ENCODE measurements at regions not wholly inside any gene's neighbourhood (a gene's known extent, or its start where the extent isn't known, plus 50 kb on each side); places are given as distances from the start of the nearest gene placed in this dataset.

DNA sequence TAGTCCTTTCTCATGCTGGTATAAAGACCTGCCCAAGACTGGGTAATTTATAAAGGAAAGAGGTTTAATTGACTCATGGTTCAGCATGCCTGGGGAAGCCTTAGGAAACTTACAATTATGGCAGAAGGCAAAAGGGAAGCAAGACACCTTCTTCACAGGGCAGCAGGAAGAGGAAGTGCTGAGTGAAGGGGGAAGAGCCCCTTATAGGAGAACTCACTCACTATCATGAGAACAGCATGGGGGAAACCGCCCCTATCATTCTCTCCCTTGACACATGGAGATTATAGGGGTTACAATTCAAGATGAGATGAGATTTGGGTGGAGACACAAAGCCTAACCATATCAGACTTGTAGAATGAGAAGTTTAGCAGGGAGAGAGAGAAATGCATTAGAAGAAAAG, 373.3 kb upstream of the DIAPH2 start:
- no peak for DNase-seq
- Histone ChIP-seq H3K36me3 (ENCODE audit: control insufficient read depth, insufficient read depth, low read length) (no peaks in the 10 kb centered on the region), H3K27me3 (ENCODE audit: control insufficient read depth, insufficient read depth, low read length) (no peaks in the 10 kb centered on the region), H3K9me3 (replicated peaks; ENCODE audit: control insufficient read depth, low read depth, low read length) (peaks cover 6% of the 10 kb centered on the region), H3K27ac (ENCODE audit: low read length) (no peak overlapping the region), H3K4me3 (ENCODE audit: low read length) (no peak overlapping the region), H3K4me1 (ENCODE audit: control insufficient read depth, insufficient read depth, low read length) (no peaks in the 10 kb centered on the region)
- no CpG with 5 or more reads among the region's 1 CpG for WGBS (ENCODE audit: insufficient coverage)

DNA sequence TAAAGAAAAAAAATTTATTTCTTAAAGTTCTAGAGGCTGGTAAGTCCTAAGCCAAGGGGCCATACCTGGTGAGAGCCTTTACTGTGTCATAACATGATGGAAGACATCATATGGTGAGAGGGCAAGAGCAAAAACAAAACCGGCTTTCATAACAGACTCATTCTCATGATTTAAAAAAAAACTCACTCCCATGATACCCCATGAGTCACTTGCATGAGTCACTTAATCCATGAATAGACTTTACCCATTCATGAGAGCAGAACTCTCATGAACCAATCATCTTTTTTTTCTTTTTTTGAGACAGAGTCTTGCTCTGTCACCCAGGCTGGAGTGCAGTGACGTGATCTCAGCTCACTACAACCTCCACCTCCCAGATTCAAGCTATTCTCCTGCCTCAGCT, 369.7 kb upstream of the DIAPH2 start:
- H3K27me3 ChIP-seq (ENCODE audit: control insufficient read depth, insufficient read depth, low read length) = no peaks in the 10 kb centered on the region
- no peaks in the 10 kb centered on the region for H3K9me3 ChIP-seq (replicated peaks; ENCODE audit: control insufficient read depth, low read depth, low read length)
- no peak overlapping the region for H3K4me3 ChIP-seq (ENCODE audit: low read length)
- H3K36me3 ChIP-seq (ENCODE audit: control insufficient read depth, insufficient read depth, low read length) = no peaks in the 10 kb centered on the region
- 68% methylated on average over 2 of the region's 2 CpGs for WGBS (ENCODE audit: insufficient coverage)
- no peak overlapping the region for H3K27ac ChIP-seq (ENCODE audit: low read length)
- DNase-seq = no peak
- no peaks in the 10 kb centered on the region for H3K4me1 ChIP-seq (ENCODE audit: control insufficient read depth, insufficient read depth, low read length)

DNA sequence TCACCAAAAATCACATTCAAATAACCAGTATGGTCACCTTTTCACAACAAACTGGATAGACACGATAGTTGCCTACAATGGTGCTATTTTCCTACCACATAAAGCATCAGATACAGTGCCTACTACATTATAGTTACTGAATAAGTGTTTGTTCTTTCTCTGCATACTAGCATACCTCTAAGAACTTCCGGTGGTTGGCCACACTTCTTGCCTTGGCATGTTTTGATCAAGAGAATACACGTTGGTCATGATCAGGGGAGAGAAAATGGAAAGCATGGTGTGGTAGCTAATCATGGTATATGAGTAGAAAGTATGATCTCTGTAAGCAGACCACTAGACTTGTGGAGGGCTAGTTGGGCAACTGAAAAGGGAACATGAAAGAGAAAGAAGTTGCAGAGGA, 322.8 kb upstream of the DIAPH2 start:
- H3K27ac ChIP-seq (ENCODE audit: low read length) = no peak overlapping the region
- H3K4me1 ChIP-seq (ENCODE audit: control insufficient read depth, insufficient read depth, low read length) = no peaks in the 10 kb centered on the region
- WGBS (ENCODE audit: insufficient coverage) = 80% methylated on average over 1 of the region's 3 CpGs
- no peaks in the 10 kb centered on the region for H3K27me3 ChIP-seq (ENCODE audit: control insufficient read depth, insufficient read depth, low read length)
- no peak overlapping the region for H3K4me3 ChIP-seq (ENCODE audit: low read length)
- no peak for DNase-seq
- H3K9me3 ChIP-seq (replicated peaks; ENCODE audit: control insufficient read depth, low read depth, low read length) = no peaks in the 10 kb centered on the region
- no peaks in the 10 kb centered on the region for H3K36me3 ChIP-seq (ENCODE audit: control insufficient read depth, insufficient read depth, low read length)

GRCh38 chrX:96372313-96373046, 312.2 kb upstream of the DIAPH2 start:
- 80% methylated on average over 1 of the region's 7 CpGs for WGBS (ENCODE audit: insufficient coverage)
- Histone ChIP-seq H3K27me3 (ENCODE audit: control insufficient read depth, insufficient read depth, low read length) (peaks cover 5% of the 10 kb centered on the region), H3K9me3 (replicated peaks; ENCODE audit: control insufficient read depth, low read depth, low read length) (no peaks in the 10 kb centered on the region), H3K4me3 (ENCODE audit: low read length) (no peak overlapping the region), H3K36me3 (ENCODE audit: control insufficient read depth, insufficient read depth, low read length) (no peaks in the 10 kb centered on the region), H3K27ac (ENCODE audit: low read length) (no peak overlapping the region), H3K4me1 (ENCODE audit: control insufficient read depth, insufficient read depth, low read length) (no peaks in the 10 kb centered on the region)
- peak; percentile 75 for DNase-seq

GRCh38 chrX:96373047-96373355, 311.6 kb upstream of the DIAPH2 start:
- Histone ChIP-seq H3K36me3 (ENCODE audit: control insufficient read depth, insufficient read depth, low read length) (no peaks in the 10 kb centered on the region), H3K9me3 (replicated peaks; ENCODE audit: control insufficient read depth, low read depth, low read length) (no peaks in the 10 kb centered on the region), H3K4me3 (ENCODE audit: low read length) (no peak overlapping the region), H3K4me1 (ENCODE audit: control insufficient read depth, insufficient read depth, low read length) (no peaks in the 10 kb centered on the region), H3K27me3 (ENCODE audit: control insufficient read depth, insufficient read depth, low read length) (peaks cover 5% of the 10 kb centered on the region), H3K27ac (ENCODE audit: low read length) (no peak overlapping the region)
- no CpG with 5 or more reads among the region's 4 CpGs for WGBS (ENCODE audit: insufficient coverage)
- no peak for DNase-seq

GRCh38 chrX:96376266-96376665, 308.4 kb upstream of the DIAPH2 start:
- 40% methylated on average over 1 of the region's 2 CpGs for WGBS (ENCODE audit: insufficient coverage)
- H3K4me3 ChIP-seq (ENCODE audit: low read length) = no peak overlapping the region
- H3K27ac ChIP-seq (ENCODE audit: low read length) = no peak overlapping the region
- DNase-seq = no peak
- no peaks in the 10 kb centered on the region for H3K36me3 ChIP-seq (ENCODE audit: control insufficient read depth, insufficient read depth, low read length)
- peaks cover 5% of the 10 kb centered on the region for H3K27me3 ChIP-seq (ENCODE audit: control insufficient read depth, insufficient read depth, low read length)
- H3K9me3 ChIP-seq (replicated peaks; ENCODE audit: control insufficient read depth, low read depth, low read length) = no peaks in the 10 kb centered on the region
- no peaks in the 10 kb centered on the region for H3K4me1 ChIP-seq (ENCODE audit: control insufficient read depth, insufficient read depth, low read length)

DNA sequence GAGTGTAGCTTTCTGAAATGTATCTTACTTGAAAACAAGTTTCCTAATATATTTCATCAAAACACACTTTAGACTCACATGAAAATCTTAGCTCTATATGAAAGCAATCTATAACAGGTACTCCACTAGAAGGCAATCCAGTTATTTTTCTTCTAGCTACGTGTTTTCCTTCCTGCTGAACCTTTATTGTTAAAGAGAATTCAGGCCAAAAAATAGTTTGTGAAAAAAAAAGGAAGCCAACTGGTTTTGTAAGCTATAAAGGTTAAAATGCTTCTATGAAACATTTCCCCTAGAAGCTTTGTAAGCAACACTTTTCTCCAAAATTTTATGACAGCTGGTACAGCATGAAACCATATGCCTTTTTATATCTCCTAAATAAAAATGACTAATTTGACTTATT, 304.7 kb upstream of the DIAPH2 start:
- peak; percentile 48 for DNase-seq
- H3K4me1 ChIP-seq (ENCODE audit: control insufficient read depth, insufficient read depth, low read length) = no peaks in the 10 kb centered on the region
- H3K27me3 ChIP-seq (ENCODE audit: control insufficient read depth, insufficient read depth, low read length) = peaks cover 3% of the 10 kb centered on the region
- no CpG with 5 or more reads among the region's 1 CpG for WGBS (ENCODE audit: insufficient coverage)
- no peaks in the 10 kb centered on the region for H3K36me3 ChIP-seq (ENCODE audit: control insufficient read depth, insufficient read depth, low read length)
- H3K9me3 ChIP-seq (replicated peaks; ENCODE audit: control insufficient read depth, low read depth, low read length) = no peaks in the 10 kb centered on the region
- H3K4me3 ChIP-seq (ENCODE audit: low read length) = no peak overlapping the region
- no peak overlapping the region for H3K27ac ChIP-seq (ENCODE audit: low read length)

DNA sequence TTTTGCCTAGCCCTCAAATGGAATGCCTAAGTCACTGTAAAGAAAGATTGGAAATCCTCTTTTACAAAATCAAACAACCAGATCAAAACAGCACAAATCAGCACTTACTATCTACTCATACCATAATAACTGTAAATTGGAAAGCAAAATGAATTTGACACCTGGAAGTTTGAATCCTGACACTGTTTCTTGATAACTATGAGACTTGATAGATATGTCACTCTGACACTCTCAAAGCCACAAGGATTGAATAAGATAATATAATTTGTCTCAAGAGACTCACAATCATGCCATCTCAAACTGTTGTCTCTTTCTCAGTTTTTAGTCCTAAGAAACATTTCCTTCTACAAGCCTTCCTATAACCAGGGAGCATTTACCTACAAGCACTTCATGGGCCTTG, 302.6 kb upstream of the DIAPH2 start:
- peaks cover 2% of the 10 kb centered on the region for H3K27me3 ChIP-seq (ENCODE audit: control insufficient read depth, insufficient read depth, low read length)
- no peak overlapping the region for H3K4me3 ChIP-seq (ENCODE audit: low read length)
- no peaks in the 10 kb centered on the region for H3K9me3 ChIP-seq (replicated peaks; ENCODE audit: control insufficient read depth, low read depth, low read length)
- H3K36me3 ChIP-seq (ENCODE audit: control insufficient read depth, insufficient read depth, low read length) = no peaks in the 10 kb centered on the region
- H3K4me1 ChIP-seq (ENCODE audit: control insufficient read depth, insufficient read depth, low read length) = no peaks in the 10 kb centered on the region
- no peak overlapping the region for H3K27ac ChIP-seq (ENCODE audit: low read length)
- DNase-seq = no peak

- no peaks in the 10 kb centered on the region for H3K36me3 ChIP-seq (ENCODE audit: control insufficient read depth, insufficient read depth, low read length)
- H3K27me3 ChIP-seq (ENCODE audit: control insufficient read depth, insufficient read depth, low read length) = no peaks in the 10 kb centered on the region
- no peak overlapping the region for H3K4me3 ChIP-seq (ENCODE audit: low read length)
- H3K27ac ChIP-seq (ENCODE audit: low read length) = no peak overlapping the region
- no peaks in the 10 kb centered on the region for H3K9me3 ChIP-seq (replicated peaks; ENCODE audit: control insufficient read depth, low read depth, low read length)
- DNase-seq = no peak
- WGBS (ENCODE audit: insufficient coverage) = no CpG with 5 or more reads among the region's 2 CpGs
- H3K4me1 ChIP-seq (ENCODE audit: control insufficient read depth, insufficient read depth, low read length) = no peaks in the 10 kb centered on the region
Measured at GRCh38 chrX:96383428-96383827, 301.2 kb upstream of the DIAPH2 start.

DNA sequence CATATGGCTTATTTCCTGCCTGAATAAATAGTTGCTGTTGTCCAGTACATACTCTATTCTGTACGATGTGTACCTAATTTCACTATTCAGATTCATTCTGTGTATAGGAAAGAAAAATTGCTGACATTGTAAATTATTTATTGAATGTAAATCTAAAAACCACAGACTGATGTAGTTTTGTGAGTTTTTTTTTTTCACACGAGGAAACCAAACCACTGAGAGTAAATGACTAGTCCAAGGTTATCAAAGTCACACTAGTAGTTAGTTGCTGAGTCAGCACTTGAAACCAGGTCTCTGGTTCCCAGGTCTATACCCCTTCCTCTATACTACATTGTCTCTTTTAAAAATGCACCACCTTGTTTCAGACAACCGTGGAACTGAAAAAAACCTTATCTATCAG, 298.3 kb upstream of the DIAPH2 start:
- Histone ChIP-seq H3K4me1 (ENCODE audit: control insufficient read depth, insufficient read depth, low read length) (no peaks in the 10 kb centered on the region), H3K9me3 (replicated peaks; ENCODE audit: control insufficient read depth, low read depth, low read length) (no peaks in the 10 kb centered on the region), H3K4me3 (ENCODE audit: low read length) (no peak overlapping the region), H3K27me3 (ENCODE audit: control insufficient read depth, insufficient read depth, low read length) (no peaks in the 10 kb centered on the region), H3K27ac (ENCODE audit: low read length) (no peak overlapping the region), H3K36me3 (ENCODE audit: control insufficient read depth, insufficient read depth, low read length) (no peaks in the 10 kb centered on the region)
- no CpG with 5 or more reads among the region's 3 CpGs for WGBS (ENCODE audit: insufficient coverage)
- DNase-seq = no peak

DNA sequence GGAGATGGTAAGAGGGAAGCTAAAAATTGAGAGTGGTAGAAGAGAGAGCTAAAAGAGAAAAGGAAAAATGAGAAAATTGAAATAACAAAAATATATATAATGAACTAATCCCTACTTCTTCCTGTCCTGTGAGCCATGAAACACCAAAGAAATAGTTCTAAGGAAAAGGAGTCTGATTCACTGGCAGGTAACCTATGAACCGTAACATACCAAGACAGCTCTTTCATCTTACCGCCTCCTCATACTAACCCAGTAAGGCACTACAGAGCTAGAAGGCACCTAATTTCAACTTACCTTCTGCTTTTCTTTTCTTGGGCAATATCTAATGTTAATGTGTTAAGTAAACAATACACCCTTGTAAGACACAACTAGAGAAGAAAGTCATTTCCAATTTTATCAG, 297.7 kb upstream of the DIAPH2 start:
- no peak overlapping the region for H3K27ac ChIP-seq (ENCODE audit: low read length)
- no CpG with 5 or more reads among the region's 2 CpGs for WGBS (ENCODE audit: insufficient coverage)

More for the DNA sequence above, 297.7 kb upstream of the DIAPH2 start:
- peaks cover 5% of the 10 kb centered on the region for H3K27me3 ChIP-seq (ENCODE audit: control insufficient read depth, insufficient read depth, low read length)
- no peak for DNase-seq
- H3K36me3 ChIP-seq (ENCODE audit: control insufficient read depth, insufficient read depth, low read length) = no peaks in the 10 kb centered on the region
- no peaks in the 10 kb centered on the region for H3K4me1 ChIP-seq (ENCODE audit: control insufficient read depth, insufficient read depth, low read length)
- no peak overlapping the region for H3K4me3 ChIP-seq (ENCODE audit: low read length)
- no peaks in the 10 kb centered on the region for H3K9me3 ChIP-seq (replicated peaks; ENCODE audit: control insufficient read depth, low read depth, low read length)

Data from muscle of leg (tissue), 3 donors.